ENCODE measurements at regions not wholly inside any gene's neighbourhood (a gene's known extent, or its start where the extent isn't known, plus 50 kb on each side); places are given as distances from the start of the nearest gene placed in this dataset.

- H3K4me3 ChIP-seq (ENCODE audit: low read depth, low read length), result no peak overlapping the region
- TF ChIP-seq CTCF (IDR thresholded peaks at IDR 0.05; ENCODE audit: borderline replicate concordance, insufficient read depth, low read depth, low read length), result no peak
These were observed 1492.5 kb upstream of the TMEFF2 start for GRCh38 chr2:193687195-193687594.

- no peak overlapping the region for H3K4me3 ChIP-seq (ENCODE audit: low read depth, low read length)
- no peak for TF ChIP-seq CTCF (IDR thresholded peaks at IDR 0.05; ENCODE audit: borderline replicate concordance, insufficient read depth, low read depth, low read length)
These were observed 1485.1 kb upstream of the TMEFF2 start for GRCh38 chr2:193679847-193680246.

GRCh38 chr2:193670478-193670877 lies 1475.7 kb upstream of the TMEFF2 start:
- no peak for TF ChIP-seq CTCF (IDR thresholded peaks at IDR 0.05; ENCODE audit: borderline replicate concordance, insufficient read depth, low read depth, low read length)
- no peak overlapping the region for H3K4me3 ChIP-seq (ENCODE audit: low read depth, low read length)

GRCh38 chr2:193668557-193669323 lies 1474.0 kb upstream of the TMEFF2 start:
- H3K4me3 ChIP-seq (ENCODE audit: low read depth, low read length), result no peak overlapping the region
- no peak for TF ChIP-seq CTCF (IDR thresholded peaks at IDR 0.05; ENCODE audit: borderline replicate concordance, insufficient read depth, low read depth, low read length)

GRCh38 chr2:193627927-193628272 lies 1433.2 kb upstream of the TMEFF2 start:
- TF ChIP-seq CTCF (IDR thresholded peaks at IDR 0.05; ENCODE audit: borderline replicate concordance, insufficient read depth, low read depth, low read length), result no peak

GRCh38 chr2:193627187-193627926 lies 1432.6 kb upstream of the TMEFF2 start:
- H3K4me3 ChIP-seq (ENCODE audit: low read depth, low read length), result no peak overlapping the region
- no peak for TF ChIP-seq CTCF (IDR thresholded peaks at IDR 0.05; ENCODE audit: borderline replicate concordance, insufficient read depth, low read depth, low read length)

More at GRCh38 chr2:193627927-193628272, 1433.2 kb upstream of the TMEFF2 start:
- no peak overlapping the region for H3K4me3 ChIP-seq (ENCODE audit: low read depth, low read length)

GRCh38 chr2:193608451-193608850 lies 1413.7 kb upstream of the TMEFF2 start:
- no peak for TF ChIP-seq CTCF (IDR thresholded peaks at IDR 0.05; ENCODE audit: borderline replicate concordance, insufficient read depth, low read depth, low read length)
- no peak overlapping the region for H3K4me3 ChIP-seq (ENCODE audit: low read depth, low read length)
